ENCODE measurements at regions not wholly inside any gene's neighbourhood (a gene's known extent, or its start where the extent isn't known, plus 50 kb on each side); places are given as distances from the start of the nearest gene placed in this dataset.

DNA sequence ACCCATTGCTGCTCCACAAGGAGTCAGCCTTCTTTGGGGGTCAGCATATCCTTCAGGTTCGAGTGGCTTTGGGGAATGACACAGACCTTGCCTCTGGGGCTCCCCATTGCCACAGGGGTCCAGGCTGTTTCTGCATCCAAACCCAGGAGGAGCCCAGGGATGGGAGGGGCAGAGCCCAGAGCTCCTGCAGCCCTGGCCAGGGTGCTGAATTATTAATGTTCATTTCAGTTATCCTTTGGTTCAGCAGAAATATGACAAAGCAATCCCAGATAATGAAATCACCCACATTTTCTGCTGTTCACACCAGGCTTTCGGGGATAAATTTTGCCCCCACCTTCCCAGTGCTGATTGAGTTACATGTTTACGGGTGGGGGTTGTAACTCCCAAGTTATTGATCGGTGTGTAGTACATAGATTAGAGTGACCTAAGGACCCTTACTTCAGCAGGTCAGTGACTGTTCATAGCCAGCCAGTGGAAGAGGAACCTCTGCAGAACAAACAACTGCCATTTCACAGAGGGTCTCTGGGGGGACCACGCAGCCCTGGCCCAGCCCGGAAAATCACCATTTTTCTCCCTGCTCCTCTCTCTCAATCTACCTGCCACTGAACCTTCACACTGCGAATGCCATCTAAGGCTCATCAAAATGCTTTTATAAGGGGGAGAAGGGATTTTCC, 240.3 kb upstream of the N4BP1 start:
- H3K36me3 ChIP-seq (replicated peaks in 1 of 2; ENCODE audit: control insufficient read depth in 1 of 2, insufficient read depth in 2 of 2, low read length in 1 of 2), result no peaks in the 10 kb centered on the region
- WGBS (ENCODE audit: low lambda C conversion rate), result 3% methylated on average over 6 of the region's 7 CpGs
- ChIA-PET POLR2A (no interaction called here), CTCF (no interaction called here)
- no peak overlapping the region for H3K4me2 ChIP-seq
- H3K4me1 ChIP-seq (ENCODE audit: control insufficient read depth in 1 of 2, insufficient read depth in 2 of 2, low read depth in 1 of 2, low read length in 1 of 2), result no peaks in the 10 kb centered on the region
- H3K27me3 ChIP-seq (ENCODE audit: insufficient read depth), result no peaks in the 10 kb centered on the region
- no peak overlapping the region for H3K27ac ChIP-seq (ENCODE audit: low read depth in 2 of 2, low read length in 1 of 2)
- no peaks in the 10 kb centered on the region for H3K9me2 ChIP-seq
- H3K4me3 ChIP-seq (ENCODE audit: low read depth in 2 of 2, low read length in 1 of 2), result no peak overlapping the region
- TF ChIP-seq CHD2 (IDR thresholded peaks at IDR 0.05; ENCODE audit: low read length, partially characterized antibody) (no peak), TCF12 (IDR thresholded peaks at IDR 0.05) (no peak)
- TF ChIP-seq, protein P1, sequence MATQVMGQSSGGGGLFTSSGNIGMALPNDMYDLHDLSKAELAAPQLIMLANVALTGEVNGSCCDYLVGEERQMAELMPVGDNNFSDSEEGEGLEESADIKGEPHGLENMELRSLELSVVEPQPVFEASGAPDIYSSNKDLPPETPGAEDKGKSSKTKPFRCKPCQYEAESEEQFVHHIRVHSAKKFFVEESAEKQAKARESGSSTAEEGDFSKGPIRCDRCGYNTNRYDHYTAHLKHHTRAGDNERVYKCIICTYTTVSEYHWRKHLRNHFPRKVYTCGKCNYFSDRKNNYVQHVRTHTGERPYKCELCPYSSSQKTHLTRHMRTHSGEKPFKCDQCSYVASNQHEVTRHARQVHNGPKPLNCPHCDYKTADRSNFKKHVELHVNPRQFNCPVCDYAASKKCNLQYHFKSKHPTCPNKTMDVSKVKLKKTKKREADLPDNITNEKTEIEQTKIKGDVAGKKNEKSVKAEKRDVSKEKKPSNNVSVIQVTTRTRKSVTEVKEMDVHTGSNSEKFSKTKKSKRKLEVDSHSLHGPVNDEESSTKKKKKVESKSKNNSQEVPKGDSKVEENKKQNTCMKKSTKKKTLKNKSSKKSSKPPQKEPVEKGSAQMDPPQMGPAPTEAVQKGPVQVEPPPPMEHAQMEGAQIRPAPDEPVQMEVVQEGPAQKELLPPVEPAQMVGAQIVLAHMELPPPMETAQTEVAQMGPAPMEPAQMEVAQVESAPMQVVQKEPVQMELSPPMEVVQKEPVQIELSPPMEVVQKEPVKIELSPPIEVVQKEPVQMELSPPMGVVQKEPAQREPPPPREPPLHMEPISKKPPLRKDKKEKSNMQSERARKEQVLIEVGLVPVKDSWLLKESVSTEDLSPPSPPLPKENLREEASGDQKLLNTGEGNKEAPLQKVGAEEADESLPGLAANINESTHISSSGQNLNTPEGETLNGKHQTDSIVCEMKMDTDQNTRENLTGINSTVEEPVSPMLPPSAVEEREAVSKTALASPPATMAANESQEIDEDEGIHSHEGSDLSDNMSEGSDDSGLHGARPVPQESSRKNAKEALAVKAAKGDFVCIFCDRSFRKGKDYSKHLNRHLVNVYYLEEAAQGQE (IDR thresholded peaks at IDR 0.05; ENCODE audit: low read depth, low read length), result peak; percentile 83
- H3K9ac ChIP-seq, result no peak overlapping the region
- no peak overlapping the region for H2AFZ ChIP-seq (ENCODE audit: low read depth)
- no peak for DNase-seq
- H4K20me1 ChIP-seq (ENCODE audit: insufficient read depth), result no peaks in the 10 kb centered on the region
- H3K9me3 ChIP-seq, result no peaks in the 10 kb centered on the region
- no peaks in the 10 kb centered on the region for H3K79me2 ChIP-seq (ENCODE audit: insufficient read depth)
- no peaks in the 10 kb centered on the region for H3F3A ChIP-seq (replicated peaks; ENCODE audit: insufficient read depth)

DNA sequence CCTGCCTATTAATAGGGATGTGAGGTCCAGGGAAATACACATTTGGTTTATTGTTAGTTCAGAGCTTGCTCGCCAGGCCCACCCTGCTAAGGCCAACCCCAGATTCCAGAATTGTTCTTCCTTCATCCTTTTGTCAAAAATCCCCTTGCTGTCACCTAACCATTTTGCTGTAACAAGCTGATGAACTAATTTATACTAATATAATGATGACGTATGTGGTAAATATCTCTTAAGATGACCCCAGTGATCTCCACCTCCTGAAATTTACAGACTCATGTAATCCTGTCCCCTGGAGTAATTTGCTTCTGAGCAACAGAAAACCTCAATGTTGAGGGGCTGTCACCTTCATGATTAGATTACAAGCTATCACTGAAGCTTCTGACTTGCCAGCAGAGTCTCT, 236.3 kb upstream of the N4BP1 start:
- no peak for TF ChIP-seq RFX5 (IDR thresholded peaks at IDR 0.05; ENCODE audit: low read length)
- no peak for TF ChIP-seq JUND (IDR thresholded peaks at IDR 0.05)
- TF ChIP-seq TAF1 (IDR thresholded peaks at IDR 0.05; ENCODE audit: borderline replicate concordance, low read depth, low read length), result no peak
- TF ChIP-seq, protein P1 (IDR thresholded peaks at IDR 0.05; ENCODE audit: low read depth, low read length), result no peak
- no peak for TF ChIP-seq SIN3A (IDR thresholded peaks at IDR 0.05; ENCODE audit: borderline replicate concordance, low read depth, low read length)
- TF ChIP-seq, protein P2, sequence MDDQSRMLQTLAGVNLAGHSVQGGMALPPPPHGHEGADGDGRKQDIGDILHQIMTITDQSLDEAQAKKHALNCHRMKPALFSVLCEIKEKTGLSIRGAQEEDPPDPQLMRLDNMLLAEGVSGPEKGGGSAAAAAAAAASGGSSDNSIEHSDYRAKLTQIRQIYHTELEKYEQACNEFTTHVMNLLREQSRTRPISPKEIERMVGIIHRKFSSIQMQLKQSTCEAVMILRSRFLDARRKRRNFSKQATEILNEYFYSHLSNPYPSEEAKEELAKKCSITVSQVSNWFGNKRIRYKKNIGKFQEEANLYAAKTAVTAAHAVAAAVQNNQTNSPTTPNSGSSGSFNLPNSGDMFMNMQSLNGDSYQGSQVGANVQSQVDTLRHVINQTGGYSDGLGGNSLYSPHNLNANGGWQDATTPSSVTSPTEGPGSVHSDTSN (IDR thresholded peaks at IDR 0.05), result no peak
- TF ChIP-seq MXI1 (IDR thresholded peaks at IDR 0.05; ENCODE audit: low read depth, low read length), result no peak
- TF ChIP-seq RCOR1 (IDR thresholded peaks at IDR 0.05; ENCODE audit: low read length), result no peak
- no peak for TF ChIP-seq YY1 (IDR thresholded peaks at IDR 0.05; ENCODE audit: low read depth)
- no peak for TF ChIP-seq GABPA (IDR thresholded peaks at IDR 0.05; ENCODE audit: low read depth)
- no peak for TF ChIP-seq RXRA (IDR thresholded peaks at IDR 0.05; ENCODE audit: borderline replicate concordance, low read depth)
- TF ChIP-seq, protein P3, sequence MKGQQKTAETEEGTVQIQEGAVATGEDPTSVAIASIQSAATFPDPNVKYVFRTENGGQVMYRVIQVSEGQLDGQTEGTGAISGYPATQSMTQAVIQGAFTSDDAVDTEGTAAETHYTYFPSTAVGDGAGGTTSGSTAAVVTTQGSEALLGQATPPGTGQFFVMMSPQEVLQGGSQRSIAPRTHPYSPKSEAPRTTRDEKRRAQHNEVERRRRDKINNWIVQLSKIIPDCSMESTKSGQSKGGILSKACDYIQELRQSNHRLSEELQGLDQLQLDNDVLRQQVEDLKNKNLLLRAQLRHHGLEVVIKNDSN (IDR thresholded peaks at IDR 0.05; ENCODE audit: borderline replicate concordance, low read depth), result no peak
- TF ChIP-seq NRF1 (IDR thresholded peaks at IDR 0.05; ENCODE audit: low read depth, low read length), result no peak
- TF ChIP-seq SMC3 (IDR thresholded peaks at IDR 0.05; ENCODE audit: low read depth, low read length), result no peak
- H3K9ac ChIP-seq, result no peak overlapping the region
- H3K4me3 ChIP-seq (ENCODE audit: low read depth in 2 of 2, low read length in 1 of 2), result no peak overlapping the region
- H3K27me3 ChIP-seq (ENCODE audit: insufficient read depth), result no peaks in the 10 kb centered on the region
- H3K4me2 ChIP-seq, result no peak overlapping the region
- ChIA-PET POLR2A (no interaction called here), CTCF (interaction anchor here (1.0 to 1.8 kb wide), 3 partner anchors 8 to 18 kb away, joined by 3 to 4 read pairs (median 3); no protein-coding TSS in a partner anchor)
- no peaks in the 10 kb centered on the region for H3K9me3 ChIP-seq
- no peaks in the 10 kb centered on the region for H3K79me2 ChIP-seq (ENCODE audit: insufficient read depth)
- H3K27ac ChIP-seq (ENCODE audit: low read depth in 2 of 2, low read length in 1 of 2), result no peak overlapping the region
- H3K9me2 ChIP-seq, result no peaks in the 10 kb centered on the region
- no peaks in the 10 kb centered on the region for H3K4me1 ChIP-seq (ENCODE audit: control insufficient read depth in 1 of 2, insufficient read depth in 2 of 2, low read depth in 1 of 2, low read length in 1 of 2)
- WGBS (ENCODE audit: low lambda C conversion rate), result 12% methylated on average over 2 of the region's 2 CpGs
- H3F3A ChIP-seq (replicated peaks; ENCODE audit: insufficient read depth), result no peaks in the 10 kb centered on the region
- no peaks in the 10 kb centered on the region for H3K36me3 ChIP-seq (replicated peaks in 1 of 2; ENCODE audit: control insufficient read depth in 1 of 2, insufficient read depth in 2 of 2, low read length in 1 of 2)
- no peaks in the 10 kb centered on the region for H4K20me1 ChIP-seq (ENCODE audit: insufficient read depth)
- no peak overlapping the region for H2AFZ ChIP-seq (ENCODE audit: low read depth)
- no peak for DNase-seq
